Ovary (tissue), 7 donors: ENCODE measurements at regions not wholly inside any gene's neighbourhood (a gene's known extent, or its start where the extent isn't known, plus 50 kb on each side); places are given as distances from the start of the nearest gene placed in this dataset.

Source experiments
- DNase-seq, 5 donors: peaks; one replicate each; pipeline ENCODE4 v3.0.0-alpha.2; 2019 to 2020
- H3K27ac ChIP-seq, 2 donors: fragments of 200-600 bp; one replicate each; pipeline versions ENCODE4 v1.5.1 to v1.8.0; 2019 to 2022
- H3K27me3 ChIP-seq: fragments of 200-600 bp; one replicate; pipeline ENCODE4 v1.8.0; 2022
- H3K36me3 ChIP-seq: fragments of 200-600 bp; sonication (generic); one replicate; pipeline ENCODE4 v1.5.1; 2019
- H3K4me1 ChIP-seq: one replicate; pipeline ENCODE4 v1.8.1; 2013; ENCODE audit warnings: mild to moderate bottlenecking, moderate library complexity; ENCODE audit not compliant: insufficient read depth
- H3K4me3 ChIP-seq: fragments of 200-600 bp; sonication (generic); one replicate; pipeline ENCODE4 v1.5.1; 2017
- H3K9me3 ChIP-seq, 2 donors: fragments of 200-600 bp in 1 of 2; sonication (generic) in 1 of 2; one replicate each; pipeline versions ENCODE4 v1.5.1 to v1.8.1; 2013 to 2019; ENCODE audit warnings: mild to moderate bottlenecking in 1 of 2, moderate library complexity in 1 of 2
- CTCF ChIP-seq, 3 donors: fragments of 450-650 bp in 2 of 3; fragments of 200-600 bp in 1 of 3; IDR thresholded peaks; one replicate each; pipeline versions ENCODE4 v1.5.1 to v1.8.0; 2016 to 2022; ENCODE audit warnings: antibody characterized with exemption in 3 of 3, mild to moderate bottlenecking in 1 of 3
- EP300 ChIP-seq: sonication (generic); formaldehyde crosslinking; IDR thresholded peaks from one replicate; pipeline ENCODE4 v1.6.1; 2017; ENCODE audit warnings: antibody characterized with exemption
- POLR2A ChIP-seq: fragments of 450-650 bp; IDR thresholded peaks from one replicate; pipeline ENCODE4 v1.6.1; 2017; ENCODE audit warnings: antibody characterized with exemption, mild to moderate bottlenecking, moderate library complexity
- WGBS, 3 donors: extraction: QIAGEN DNeasy Blood & Tissue Kit in 1 of 3; methylation state at CpG; one replicate each; pipeline versions ENCODE4 v1.1.5 to v1.1.7; 2013 to 2017; 5-methylcytosine and 5-hydroxymethylcytosine counted together
- intact Hi-C, 4 donors: fragments of 100-400 bp; cut with DNase I; formaldehyde crosslinking; loops; one replicate each; pipeline versions ENCODE4 v1.11.0 to v1.15.1; 2022 to 2023
- donor health status: DM: no; HTN: no; CAD: no; lungs with moderate emphysema.
- donor health status: DM: no; HTN: no; CAD: no.
- donor health status: Bipolar disorder and iron deficiency.
- donor health status: DM: no; HTN: no; CAD: no.
- donor health status: DM: yes; HTN: yes; CAD: no.

GRCh38 chr6:23410439-23410838 is 715.6 kb upstream of the NRSN1 start:
- H3K36me3 ChIP-seq = no peaks in the 10 kb centered on the region
- H3K4me1 ChIP-seq = peaks cover 2% of the 10 kb centered on the region
- no peak overlapping the region for H3K27ac ChIP-seq
- no peak for TF ChIP-seq CTCF (IDR thresholded peaks at IDR 0.05)
- TF ChIP-seq EP300 = no peak
- no peak for TF ChIP-seq POLR2A
- H3K9me3 ChIP-seq = no peaks in the 10 kb centered on the region
- no peak overlapping the region for H3K4me3 ChIP-seq
- no peaks in the 10 kb centered on the region for H3K27me3 ChIP-seq
- DNase-seq = no peak
- intact Hi-C loops = no loop called here
- 87 to 90% (median 88%) methylated on average over 8 of the region's 8 CpGs for WGBS, 3 donors

GRCh38 chr6:23412770-23413169 is 713.2 kb upstream of the NRSN1 start:
- no peaks in the 10 kb centered on the region for H3K9me3 ChIP-seq
- no peak overlapping the region for H3K4me3 ChIP-seq
- DNase-seq = no peak
- H3K36me3 ChIP-seq = no peaks in the 10 kb centered on the region
- TF ChIP-seq EP300 (no peak), CTCF (IDR thresholded peaks at IDR 0.05) (no peak), POLR2A (no peak)
- no peaks in the 10 kb centered on the region for H3K27me3 ChIP-seq
- intact Hi-C loops = no loop called here
- H3K27ac ChIP-seq = no peak overlapping the region
- H3K4me1 ChIP-seq = peaks cover 2% of the 10 kb centered on the region

- Histone ChIP-seq H3K9me3 (no peaks in the 10 kb centered on the region), H3K4me1 (peaks cover 2% of the 10 kb centered on the region), H3K4me3 (no peak overlapping the region), H3K36me3 (no peaks in the 10 kb centered on the region), H3K27ac (no peak overlapping the region), H3K27me3 (no peaks in the 10 kb centered on the region)
- DNase-seq = no peak
- 79 to 98% (median 89%) methylated on average over 2 of the region's 2 CpGs for WGBS, 3 donors
- intact Hi-C loops = no loop called here
- TF ChIP-seq EP300 (no peak), CTCF (IDR thresholded peaks at IDR 0.05) (no peak), POLR2A (no peak)
Observed at GRCh38 chr6:23413327-23414050, 712.5 kb upstream of the NRSN1 start.

- Histone ChIP-seq H3K27ac (no peak overlapping the region), H3K27me3 (no peaks in the 10 kb centered on the region), H3K9me3 (no peaks in the 10 kb centered on the region), H3K4me1 (peaks cover 2% of the 10 kb centered on the region), H3K36me3 (no peaks in the 10 kb centered on the region), H3K4me3 (no peak overlapping the region)
- intact Hi-C loops = no loop called here
- DNase-seq = no peak
- WGBS, 3 donors = 1 to 5% (median 4%) methylated on average over 2 of the region's 2 CpGs
- TF ChIP-seq EP300 = no peak
- TF ChIP-seq CTCF (IDR thresholded peaks at IDR 0.05) = no peak
- no peak for TF ChIP-seq POLR2A
Observed at GRCh38 chr6:23414051-23414445, 712.0 kb upstream of the NRSN1 start.
